ENCODE measurements at regions not wholly inside any gene's neighbourhood (a gene's known extent, or its start where the extent isn't known, plus 50 kb on each side); places are given as distances from the start of the nearest gene placed in this dataset.

DNA sequence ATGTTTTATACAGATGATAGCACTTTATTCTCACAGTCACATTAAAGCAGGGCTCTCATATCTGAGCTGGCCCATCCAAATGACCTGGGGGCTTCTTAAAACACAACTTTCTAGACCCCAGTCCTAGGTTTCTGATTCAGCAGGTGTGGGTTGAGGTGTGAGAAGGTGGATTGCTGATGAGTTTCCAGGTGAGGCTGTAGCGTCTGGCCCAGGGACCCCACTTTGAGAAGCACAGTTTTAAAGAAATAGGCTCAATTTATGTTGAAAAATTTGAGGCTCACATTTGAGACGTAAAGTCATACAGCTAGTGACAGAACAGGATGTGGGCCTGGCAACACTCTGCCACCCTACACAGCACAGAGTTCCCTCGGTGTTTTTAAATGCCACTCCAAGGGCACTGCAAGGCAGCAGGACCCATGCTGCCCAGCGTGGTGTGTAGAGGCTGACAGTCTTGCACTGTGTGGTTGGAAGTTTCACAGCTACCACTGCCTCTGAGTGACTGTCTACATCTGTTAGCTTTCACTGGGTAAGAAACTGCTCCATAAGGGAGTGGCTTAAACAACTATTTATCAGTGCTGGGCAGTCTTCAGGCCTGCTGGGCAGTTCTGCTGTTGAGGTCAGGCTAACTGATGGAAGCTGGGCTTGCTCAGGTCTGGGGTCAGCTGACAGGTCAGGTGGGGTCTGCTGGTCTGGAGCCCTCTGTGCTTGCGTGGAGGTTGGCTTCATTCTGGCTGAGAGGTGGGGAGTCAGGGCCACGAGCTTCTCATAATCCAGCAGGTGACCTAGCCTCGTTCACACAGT, 319.7 kb downstream of the CXCL12 start:
- no peak for DNase-seq (ENCODE audit: low read depth in 1 of 2, low spot score in 1 of 2)

DNA sequence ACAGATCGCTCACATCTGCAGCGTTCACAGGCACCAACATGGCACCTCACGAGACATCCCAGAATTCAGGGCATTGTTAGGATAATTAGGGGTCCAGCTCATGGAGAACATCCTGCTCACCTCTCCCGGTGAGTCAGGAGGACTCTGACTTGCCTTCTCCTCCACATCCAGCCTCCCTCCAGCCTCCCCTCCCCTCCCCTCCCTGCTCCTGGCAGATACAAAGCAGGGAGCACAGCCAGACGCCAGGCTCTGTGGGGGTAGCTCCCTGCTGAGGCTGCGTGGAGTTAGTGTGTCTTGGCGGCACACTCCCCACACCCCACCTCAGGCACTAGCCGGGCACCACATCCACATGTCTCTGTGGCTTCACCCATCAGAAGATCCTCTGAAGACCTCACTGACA, 320.6 kb downstream of the CXCL12 start:
- DNase-seq (ENCODE audit: low read depth in 1 of 2, low spot score in 1 of 2): no peak

DNA sequence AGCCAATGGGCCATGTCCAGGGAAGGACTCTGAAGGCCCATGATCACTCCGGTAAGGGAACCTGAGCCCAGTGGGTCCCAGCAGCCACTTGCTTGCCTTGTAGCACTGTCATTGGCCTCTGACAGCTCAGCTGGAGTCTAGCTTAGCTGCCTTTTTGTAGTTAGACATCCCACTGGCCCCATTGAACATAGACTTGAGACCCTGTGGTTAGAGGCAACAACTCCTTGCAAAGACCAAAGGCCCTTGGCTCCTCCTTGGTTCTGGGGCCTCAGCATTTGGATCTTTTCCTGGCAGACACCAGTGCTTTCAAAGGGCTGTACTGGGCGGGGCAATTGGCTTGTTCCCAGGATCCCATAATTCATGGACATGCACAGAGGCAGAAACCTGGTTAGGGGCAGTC, 321.2 kb downstream of the CXCL12 start:
- DNase-seq (ENCODE audit: low read depth in 1 of 2, low spot score in 1 of 2): no peak

DNA sequence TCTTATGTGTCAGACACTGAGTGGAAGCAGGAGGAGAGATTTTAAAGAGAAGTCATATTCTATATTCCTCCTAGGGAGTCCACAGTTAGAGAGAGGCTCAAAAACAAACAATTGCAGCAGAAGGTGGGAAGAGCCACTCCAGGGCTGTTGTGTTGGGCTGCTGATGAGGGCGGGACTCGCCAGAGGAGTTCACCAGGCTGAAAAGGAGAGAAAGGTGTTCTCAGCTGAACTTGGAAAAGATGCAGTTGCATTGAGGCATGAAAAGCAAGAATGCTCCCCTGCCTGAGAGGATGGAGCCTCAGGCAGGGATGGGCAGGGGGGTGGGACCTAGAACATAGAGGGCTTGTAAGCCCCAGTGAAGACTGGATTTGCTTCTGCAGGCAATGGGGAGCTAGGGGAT, 324.2 kb downstream of the CXCL12 start:
- no peak for DNase-seq (ENCODE audit: low read depth in 1 of 2, low spot score in 1 of 2)

DNA sequence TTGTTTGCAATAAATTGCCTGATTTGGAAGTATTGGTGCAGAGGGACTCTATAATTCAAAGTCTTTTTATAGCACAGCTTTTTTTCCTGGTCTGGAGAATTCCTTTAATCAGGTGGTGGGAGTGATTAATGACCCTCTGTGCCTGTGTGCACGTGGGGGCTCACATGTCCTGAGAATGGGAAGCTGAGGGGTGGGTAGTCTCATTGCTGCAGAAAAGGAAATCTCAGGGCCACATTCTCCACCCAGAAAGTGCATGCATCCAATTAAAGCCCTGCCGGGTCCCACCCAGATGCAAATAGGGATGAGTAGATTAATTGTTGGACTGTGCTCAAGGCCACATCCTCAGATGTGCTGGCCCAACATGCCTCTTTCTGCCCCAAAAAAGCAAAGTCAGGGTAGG, 324.7 kb downstream of the CXCL12 start:
- DNase-seq (ENCODE audit: low read depth in 1 of 2, low spot score in 1 of 2): no peak

DNA sequence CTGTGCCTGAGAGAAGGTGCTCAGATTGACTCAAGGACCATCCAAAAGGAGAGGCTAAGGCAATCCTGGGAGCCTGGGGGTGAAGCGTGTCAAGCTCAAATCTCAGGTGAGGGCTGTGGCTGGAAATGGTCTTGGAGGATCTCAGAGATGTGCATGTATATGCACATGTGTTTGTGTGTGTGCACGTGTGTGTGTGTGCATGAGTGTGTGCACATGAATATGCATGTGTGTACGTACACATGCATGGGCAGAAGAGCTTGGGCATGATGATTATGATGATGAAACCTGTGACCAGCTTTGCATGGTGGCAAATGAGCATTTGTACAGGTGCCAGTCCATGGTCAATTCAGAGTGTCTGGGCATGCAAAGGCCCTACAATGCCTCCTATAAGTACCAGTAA, 326.6 kb downstream of the CXCL12 start:
- DNase-seq (ENCODE audit: low read depth in 1 of 2, low spot score in 1 of 2): no peak

DNA sequence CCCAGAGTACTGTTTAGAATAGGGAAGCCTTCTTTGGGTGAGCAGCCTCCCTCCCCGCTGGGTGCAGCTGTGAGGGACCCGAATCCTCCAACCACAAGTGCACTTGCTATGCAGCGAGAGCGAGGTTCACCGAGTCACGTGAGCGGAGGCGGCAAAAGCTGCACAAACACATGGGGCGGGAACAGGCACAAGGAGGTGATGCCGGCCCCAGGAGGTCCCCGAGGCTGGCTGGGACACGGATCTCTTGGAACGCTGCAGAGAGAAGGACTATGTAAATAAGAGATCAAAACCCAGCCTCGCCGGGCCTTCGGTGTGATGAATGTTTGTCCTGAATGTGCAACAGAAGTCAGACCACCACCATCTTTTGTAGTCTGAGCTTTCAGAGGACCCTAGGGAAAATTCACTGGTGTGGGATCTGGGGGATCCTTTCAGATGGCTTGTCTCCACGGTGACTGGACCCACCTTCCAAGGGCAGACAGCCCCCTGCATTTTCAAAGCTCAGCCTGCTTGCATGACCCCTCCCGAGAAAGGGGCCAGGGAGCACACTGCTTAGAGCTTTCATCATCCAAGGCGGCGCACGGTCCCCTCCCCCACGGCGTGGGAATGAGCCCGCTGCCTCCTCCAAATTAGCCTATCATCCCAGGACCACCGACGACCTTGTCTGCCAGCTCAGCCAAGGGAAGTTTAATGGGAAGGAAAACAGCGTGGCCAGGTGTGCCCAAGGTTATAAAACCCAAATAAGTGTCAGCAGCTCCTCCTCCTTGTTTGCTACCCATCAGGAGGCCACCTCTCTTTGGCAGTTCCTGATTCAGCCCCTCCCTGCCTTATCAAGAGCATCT, 327.7 kb downstream of the CXCL12 start:
- no peak for DNase-seq (ENCODE audit: low read depth in 1 of 2, low spot score in 1 of 2)

DNA sequence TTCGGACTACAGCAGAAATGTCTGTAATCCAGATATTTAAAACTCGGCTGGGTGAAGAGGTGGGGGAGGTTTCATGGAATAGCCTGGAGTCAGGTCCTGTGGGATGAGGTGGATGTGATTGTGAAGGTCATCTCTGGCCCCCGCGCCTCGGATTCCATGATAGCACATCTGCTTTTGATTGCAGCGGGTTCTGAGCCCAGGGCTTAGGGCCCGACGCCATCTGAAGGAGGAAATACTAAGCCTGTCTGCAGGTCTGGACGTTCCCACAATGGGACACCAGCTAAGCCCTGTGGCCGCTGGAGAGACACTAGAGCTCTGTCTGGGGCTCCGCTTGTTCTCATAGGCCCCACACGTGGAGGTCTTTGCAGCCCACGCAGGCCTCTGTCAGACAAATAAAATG, 328.7 kb downstream of the CXCL12 start:
- DNase-seq (ENCODE audit: low read depth in 1 of 2, low spot score in 1 of 2): no peak

DNA sequence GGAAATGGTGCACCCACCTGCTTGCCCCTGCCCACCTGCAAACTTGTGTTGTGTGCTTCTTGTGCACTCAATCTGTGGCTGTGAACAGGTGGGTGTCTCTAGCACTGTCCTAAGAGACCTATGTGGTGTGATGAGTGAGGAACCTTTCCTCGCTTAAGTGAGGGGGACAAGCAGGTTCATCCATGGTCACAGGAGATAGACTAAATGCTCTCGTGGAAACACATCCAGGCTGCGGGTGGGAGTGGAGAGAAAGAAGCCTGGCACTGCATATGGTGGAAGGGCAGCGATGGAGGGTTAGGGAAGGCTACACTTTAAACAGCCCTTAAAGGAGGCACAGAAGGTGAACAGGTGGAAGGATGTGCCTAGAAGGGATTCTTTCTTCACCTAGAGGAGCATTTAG, 330.9 kb downstream of the CXCL12 start:
- no peak for DNase-seq (ENCODE audit: low read depth in 1 of 2, low spot score in 1 of 2)

DNA sequence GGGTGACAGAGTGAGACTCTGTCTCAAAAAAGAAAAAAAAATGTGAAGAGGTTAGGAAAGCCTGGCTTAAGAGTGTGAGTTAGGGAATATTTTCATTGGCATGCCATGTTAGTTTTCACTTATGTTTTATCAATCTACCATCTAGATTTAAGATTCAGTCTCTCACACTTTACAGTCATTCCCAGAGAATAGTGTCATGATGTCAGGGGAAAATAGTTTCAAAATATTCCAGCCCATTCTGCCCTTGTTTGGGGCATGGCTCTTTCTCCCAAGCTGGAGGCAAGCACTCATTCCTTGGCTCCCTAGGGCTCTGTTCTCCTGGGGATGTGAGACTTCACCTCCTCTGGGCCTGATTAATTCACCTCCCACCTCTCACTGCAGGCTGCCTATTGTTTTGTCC, 331.5 kb downstream of the CXCL12 start:
- DNase-seq (ENCODE audit: low read depth in 1 of 2, low spot score in 1 of 2): no peak

DNA sequence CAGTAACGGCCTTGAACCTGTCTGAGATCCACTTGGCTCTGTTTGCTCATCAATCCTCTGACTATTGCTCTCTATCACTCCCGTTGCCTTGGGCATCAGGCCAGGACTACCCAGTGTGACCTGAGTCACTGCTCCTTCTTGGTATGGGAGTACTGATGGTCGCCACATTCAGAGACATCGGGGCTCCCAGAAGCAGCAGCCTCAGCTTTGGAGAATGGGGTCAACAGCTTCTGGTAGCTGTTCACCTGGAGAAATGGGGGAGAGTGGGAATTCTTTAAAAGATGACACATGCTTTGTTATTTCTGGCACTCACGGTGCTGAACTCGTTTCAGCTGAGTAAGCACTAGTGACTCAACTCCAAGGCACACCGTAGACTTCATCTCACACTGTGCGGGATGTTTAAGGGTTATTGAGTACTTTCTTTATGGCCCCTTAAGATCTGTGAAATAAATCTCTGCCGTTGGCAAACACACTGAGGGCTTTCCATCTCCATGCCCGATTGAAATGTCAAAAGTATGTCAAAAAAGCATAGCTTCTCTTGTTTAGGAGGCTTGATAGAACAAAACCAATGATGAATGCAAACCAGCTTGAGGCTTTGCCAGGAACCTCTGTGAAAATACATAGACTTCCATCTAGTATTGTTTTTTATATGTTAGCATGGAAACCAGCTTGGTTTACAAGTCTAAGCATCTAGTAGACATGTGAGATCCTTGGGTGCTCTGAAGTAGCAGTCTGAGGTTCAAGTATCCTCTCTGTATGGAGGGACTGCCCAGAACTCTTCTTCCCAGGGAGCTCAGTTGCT, 333.1 kb downstream of the CXCL12 start:
- DNase-seq (ENCODE audit: low read depth in 1 of 2, low spot score in 1 of 2): no peak

DNA sequence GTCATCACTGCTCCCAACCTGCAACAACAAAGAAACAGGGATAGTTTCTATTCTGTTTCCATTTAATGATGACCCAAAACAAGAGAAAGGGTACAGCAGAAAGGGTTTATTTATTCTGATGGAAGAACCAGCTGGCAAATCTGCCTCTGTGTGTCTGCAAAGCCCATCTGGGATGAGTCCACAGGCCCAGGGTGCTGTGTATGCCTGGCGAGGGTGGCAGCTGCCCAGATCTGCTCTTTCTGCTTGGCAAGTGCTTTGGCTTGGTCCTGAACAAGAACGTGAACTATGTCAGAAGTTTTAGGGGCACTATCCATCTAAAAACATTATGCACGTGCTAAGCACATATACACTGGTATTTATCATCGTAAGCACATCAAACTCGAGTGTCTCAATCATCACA, 333.8 kb downstream of the CXCL12 start:
- no peak for DNase-seq (ENCODE audit: low read depth in 1 of 2, low spot score in 1 of 2)

DNA sequence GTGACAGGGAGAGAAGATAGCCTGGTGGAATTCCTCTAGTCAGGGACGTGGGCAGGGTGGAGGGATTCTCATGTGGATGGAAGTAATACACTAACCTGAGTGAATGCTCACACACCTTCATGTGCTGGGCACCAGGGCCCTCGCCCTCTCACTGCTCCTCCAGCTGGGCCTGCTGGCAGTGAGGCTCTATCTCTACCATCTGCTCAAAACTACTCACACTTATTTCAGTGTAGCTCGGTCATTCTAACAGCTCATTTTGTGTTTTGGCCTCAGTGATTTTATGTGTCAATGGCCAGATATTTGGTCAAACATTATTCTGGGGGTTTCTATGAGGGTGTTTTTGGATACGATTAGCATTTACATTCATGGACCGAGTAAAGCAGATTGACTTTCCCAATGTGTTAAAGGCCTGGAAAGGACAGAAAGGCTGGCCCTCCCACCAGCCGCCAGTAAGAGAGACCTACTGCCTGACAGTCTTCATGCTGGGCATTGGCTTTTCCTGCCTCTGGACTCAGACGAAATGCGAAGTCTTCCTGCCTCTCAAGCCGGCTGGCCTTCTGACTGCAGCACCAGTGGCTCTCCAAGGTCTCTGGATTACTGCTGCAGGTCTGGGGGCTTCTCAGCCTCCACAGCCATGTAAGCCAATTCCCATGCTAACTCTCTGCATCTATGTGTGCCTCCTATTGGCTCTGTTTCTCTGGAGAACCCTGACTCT, 335.4 kb downstream of the CXCL12 start:
- DNase-seq (ENCODE audit: low read depth in 1 of 2, low spot score in 1 of 2): no peak

DNA sequence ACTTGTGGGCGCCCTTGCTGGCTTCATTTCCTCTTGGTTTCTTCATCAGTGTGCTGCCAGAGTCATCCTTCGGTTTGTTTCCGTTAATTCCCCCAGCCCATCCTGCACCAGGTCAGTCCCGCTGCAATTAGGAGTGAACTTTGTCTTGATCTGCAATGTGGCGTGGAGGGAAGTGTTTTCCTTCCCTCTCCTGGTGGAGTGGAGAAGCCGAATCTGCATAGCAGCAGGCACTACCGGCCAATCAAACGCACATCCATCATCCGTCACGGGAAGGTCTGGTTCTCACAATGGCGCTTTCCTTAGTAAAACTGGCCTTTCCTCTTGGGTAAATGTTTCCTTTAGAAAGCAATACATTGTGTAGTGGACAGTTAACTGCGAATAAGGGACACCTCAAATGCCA, 337.5 kb downstream of the CXCL12 start:
- DNase-seq (ENCODE audit: low read depth in 1 of 2, low spot score in 1 of 2): no peak

DNA sequence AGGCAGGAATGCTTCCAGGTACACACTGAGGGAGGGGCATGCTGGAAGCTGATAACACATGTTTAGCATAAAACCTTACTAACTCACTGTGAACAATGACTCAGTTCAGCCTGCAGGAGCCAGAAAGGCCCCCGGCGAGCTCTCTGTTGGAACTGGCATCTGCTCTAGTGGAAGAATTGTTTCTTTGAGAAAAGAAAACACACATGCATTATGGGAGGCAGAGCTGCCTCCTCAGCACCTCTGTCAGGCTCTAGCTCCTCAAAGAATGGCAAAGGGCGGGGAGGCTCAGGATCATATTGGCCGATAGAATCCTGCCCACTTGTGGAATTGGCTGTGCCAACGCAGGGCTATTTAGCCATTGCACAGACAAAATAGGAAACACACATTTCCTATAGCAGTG, 338.3 kb downstream of the CXCL12 start:
- no peak for DNase-seq (ENCODE audit: low read depth in 1 of 2, low spot score in 1 of 2)

DNA sequence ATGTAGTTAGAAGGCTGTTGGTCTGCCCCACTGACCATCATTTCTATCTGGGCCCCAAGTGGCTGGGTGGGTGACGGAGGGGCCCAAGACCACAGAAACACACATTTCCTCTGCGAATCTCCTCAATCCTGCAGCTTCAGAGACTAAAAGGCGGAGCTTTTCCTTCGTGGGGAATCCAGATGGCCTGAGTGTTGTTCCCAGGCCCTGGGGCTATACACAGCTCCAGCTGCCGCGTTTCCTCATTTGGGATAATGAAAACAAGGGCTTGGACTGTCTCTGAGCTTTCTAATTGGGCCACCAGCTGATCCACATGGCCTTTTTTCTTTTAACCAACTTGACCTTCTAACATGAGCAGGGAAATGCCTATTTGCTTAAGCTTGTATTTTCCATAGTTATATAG, 339.9 kb downstream of the CXCL12 start:
- DNase-seq (ENCODE audit: low read depth in 1 of 2, low spot score in 1 of 2): no peak

DNA sequence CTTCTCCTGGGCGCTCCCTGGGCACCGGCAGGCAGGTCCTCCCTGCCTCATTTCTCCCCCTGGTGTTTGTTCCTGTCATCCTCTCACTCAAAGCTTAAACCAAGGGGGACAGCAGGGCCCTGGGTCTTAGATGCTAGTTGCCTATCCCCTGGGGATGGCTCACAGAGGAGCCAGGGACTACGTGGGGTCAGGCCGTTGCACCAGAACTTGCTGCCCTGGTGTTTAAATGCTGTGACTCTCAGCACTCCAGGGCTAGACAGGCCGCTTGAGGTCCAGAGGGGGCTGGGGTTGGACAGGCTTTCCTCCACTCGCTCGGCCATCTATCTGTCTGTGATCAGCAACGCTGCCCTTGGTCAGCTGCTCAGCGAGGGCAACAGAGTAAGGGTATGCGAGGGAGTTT, 340.3 kb downstream of the CXCL12 start:
- DNase-seq (ENCODE audit: low read depth in 1 of 2, low spot score in 1 of 2): no peak

DNA sequence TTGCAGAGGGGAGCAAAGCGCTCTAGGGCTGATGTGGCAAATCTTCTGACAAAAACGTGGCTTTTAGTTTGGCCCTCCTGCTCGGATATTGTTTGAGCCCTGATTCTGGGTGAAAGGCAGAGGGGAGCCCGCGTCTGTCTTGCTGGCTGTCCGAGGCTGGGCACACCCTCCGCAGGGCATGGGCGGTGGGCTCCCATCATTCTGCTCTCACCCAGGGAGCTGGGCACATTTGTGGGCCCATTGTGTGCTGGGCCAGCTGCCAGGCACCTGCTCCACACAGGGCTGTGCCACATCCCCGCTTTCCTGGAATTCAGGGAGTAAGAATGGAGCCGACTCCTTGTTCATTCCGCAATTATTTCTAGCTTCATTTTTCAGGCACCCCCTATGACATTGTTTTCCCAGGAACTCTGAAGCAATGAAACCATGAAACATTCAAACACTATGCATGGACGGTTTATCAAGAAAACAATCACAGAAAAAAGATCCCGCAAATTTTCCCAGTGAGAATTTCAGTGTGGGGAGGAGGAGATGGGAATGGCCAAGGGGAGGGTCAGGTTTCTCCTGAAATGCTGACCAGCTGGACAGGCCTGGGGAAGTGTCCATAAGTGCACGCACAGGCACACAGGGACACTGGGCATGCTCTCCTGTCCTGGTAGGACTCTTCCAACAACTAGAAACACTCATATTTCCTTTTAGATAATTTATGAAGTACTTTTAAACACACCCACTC, 341.1 kb downstream of the CXCL12 start:
- no peak for DNase-seq (ENCODE audit: low read depth in 1 of 2, low spot score in 1 of 2)

DNA sequence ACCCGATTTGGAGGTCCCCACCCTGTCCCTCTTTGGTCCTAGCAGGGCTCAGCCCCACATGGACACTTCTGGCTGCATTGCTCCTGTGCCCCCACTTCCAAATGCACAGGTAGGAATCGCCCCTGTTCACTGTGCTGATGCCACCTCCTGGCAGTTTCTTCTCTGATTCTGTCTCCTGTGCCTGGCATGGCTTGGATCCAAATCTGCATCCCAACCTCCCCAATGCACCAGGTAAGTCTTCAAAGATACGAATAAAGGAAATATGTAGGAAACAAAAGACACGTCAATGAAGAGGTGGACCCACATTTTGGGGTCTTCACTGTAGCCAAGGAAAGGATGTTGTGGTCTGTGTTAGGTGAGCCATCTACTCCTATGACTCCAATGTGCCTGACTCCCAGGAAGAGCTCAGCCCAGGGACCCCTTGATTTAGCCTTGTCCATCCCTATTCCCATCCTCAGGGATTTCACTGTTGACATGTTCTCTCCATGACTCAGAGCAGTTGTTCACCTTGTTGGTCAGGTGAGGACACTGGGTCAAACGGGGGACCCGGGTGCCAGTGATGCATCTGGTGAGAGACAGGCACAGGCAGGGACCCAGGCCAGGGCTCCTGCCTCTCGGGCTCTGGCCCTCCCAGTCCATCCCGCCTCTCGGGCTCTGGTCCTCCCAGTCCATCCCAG, 341.8 kb downstream of the CXCL12 start:
- DNase-seq (ENCODE audit: low read depth in 1 of 2, low spot score in 1 of 2): no peak

Measured in stimulated activated CD4-positive, alpha-beta T cell treated with anti-CD3 and anti-CD28 coated beads, Interleukin-15, amount 100 ng/mL, for 1 hour (primary cell).